ENCODE measurements at regions not wholly inside any gene's neighbourhood (a gene's known extent, or its start where the extent isn't known, plus 50 kb on each side); places are given as distances from the start of the nearest gene placed in this dataset.

DNA sequence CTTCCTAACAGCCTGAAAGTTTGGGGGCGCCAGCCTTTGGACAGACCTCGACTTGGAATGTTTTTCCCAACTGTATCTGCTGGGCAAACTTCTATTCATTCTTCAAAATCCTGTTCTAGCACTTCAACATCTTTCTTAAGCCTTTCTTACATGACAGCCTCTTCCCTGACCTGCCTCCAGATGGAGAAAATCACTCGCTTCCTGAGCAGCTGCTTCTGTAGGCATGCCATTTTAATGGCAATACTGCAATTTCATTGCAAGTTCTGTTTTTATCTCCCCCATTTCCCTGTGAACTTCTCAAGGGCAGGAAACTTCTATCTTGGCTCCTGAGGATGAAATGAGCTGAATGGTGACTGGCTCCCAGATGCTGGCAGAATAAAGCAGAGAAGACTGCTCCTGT is 128.8 kb upstream of the ASIC2 start:
- intact Hi-C loops (cut with micrococcal nuclease), result no loop called here
- H3K4me1 Mint-ChIP-seq (ENCODE audit: low read depth), result no peaks in the 10 kb centered on the region
- no peak overlapping the region for H3K4me3 Mint-ChIP-seq
- peaks cover 4% of the 10 kb centered on the region for H3K9me3 Mint-ChIP-seq
- H3K27ac Mint-ChIP-seq, result no peak overlapping the region
- no peaks in the 10 kb centered on the region for H3K36me3 Mint-ChIP-seq
- H3K27me3 Mint-ChIP-seq, result peaks cover 9% of the 10 kb centered on the region
- ChIA-PET POLR2A (no interaction called here), CTCF (no interaction called here)
- DNase-seq, result no peak

DNA sequence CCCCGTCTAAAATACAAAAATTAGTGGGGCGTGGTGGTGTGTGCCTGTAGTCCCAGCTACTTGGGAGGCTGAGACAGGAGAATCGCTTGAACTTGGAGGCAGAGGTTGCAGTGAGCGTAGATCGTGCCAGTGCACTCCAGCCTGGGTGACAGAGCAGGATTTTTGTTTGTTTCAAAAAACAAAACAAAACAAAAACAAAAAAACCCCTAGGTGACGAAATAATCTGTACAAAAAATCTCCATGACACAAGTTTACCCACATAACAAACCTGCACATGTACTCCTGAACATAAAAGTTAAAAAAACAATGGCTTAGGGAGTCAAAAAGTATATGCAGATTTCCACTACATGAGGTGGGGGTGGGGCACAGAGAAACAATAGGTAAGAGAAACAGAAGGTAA is 140.5 kb upstream of the ASIC2 start:
- POLR2A ChIA-PET, result no interaction called here
- H3K4me3 Mint-ChIP-seq, result no peak overlapping the region
- no peak for DNase-seq
- no peaks in the 10 kb centered on the region for H3K36me3 Mint-ChIP-seq
- no peaks in the 10 kb centered on the region for H3K4me1 Mint-ChIP-seq (ENCODE audit: low read depth)
- peaks cover 5% of the 10 kb centered on the region for H3K27me3 Mint-ChIP-seq
- CTCF ChIA-PET, result no interaction called here
- H3K27ac Mint-ChIP-seq, result no peak overlapping the region
- intact Hi-C loops (cut with micrococcal nuclease), result no loop called here
- H3K9me3 Mint-ChIP-seq, result no peaks in the 10 kb centered on the region

DNA sequence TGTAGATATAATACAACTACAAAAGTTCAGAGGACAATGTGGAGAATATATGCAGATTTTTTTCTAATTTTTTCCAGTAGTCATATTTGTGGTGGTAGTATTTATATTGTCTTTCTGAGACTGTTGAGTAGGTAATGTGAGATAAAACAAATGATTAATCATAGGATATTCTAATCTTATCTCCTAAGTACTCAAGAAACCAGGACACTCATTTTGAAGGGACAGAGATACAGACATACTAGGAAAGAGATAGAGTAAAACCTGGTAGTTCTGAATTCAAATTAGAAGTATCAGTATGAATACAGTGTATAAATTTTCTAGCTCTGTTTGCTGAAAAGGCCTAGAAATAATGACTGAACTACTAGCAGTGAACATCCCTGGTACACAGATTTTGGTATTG is 141.7 kb upstream of the ASIC2 start:
- ChIA-PET CTCF (no interaction called here), POLR2A (no interaction called here)
- Mint-ChIP-seq H3K9me3 (no peaks in the 10 kb centered on the region), H3K36me3 (no peaks in the 10 kb centered on the region), H3K27me3 (no peaks in the 10 kb centered on the region), H3K27ac (no peak overlapping the region), H3K4me3 (no peak overlapping the region), H3K4me1 (ENCODE audit: low read depth) (no peaks in the 10 kb centered on the region)
- intact Hi-C loops (cut with micrococcal nuclease), result no loop called here
- no peak for DNase-seq

DNA sequence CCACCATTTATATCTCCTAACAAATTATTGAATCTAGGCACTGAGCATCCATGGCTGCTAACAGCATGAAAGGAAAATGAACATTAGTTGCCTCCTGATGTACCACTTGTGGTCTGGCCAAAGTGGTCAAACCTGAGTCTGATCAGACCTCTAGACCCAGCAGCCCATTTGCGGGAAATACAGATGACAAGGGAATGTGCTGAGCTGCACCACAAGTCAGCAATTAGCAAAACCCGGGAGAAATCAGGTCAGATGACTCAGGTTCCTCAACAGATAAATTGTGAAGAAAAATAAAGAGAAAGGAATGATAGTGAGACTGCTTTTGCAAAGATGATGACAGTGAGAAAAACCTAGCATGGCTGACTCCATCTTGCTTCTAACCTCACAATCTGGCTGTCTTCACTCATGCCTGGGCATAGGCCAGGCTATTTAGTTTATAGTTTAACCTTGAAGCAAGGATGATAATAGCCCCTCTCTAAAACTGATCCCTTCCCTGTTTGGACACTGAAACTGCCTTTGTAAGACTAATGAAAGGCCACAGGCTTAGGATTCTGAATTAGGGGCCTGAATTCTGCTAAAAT is 142.7 kb upstream of the ASIC2 start:
- Mint-ChIP-seq H3K4me1 (ENCODE audit: low read depth) (no peaks in the 10 kb centered on the region), H3K27me3 (no peaks in the 10 kb centered on the region), H3K9me3 (no peaks in the 10 kb centered on the region), H3K27ac (no peak overlapping the region), H3K4me3 (no peak overlapping the region), H3K36me3 (no peaks in the 10 kb centered on the region)
- ChIA-PET POLR2A (no interaction called here), CTCF (no interaction called here)
- no peak for DNase-seq
- intact Hi-C loops (cut with micrococcal nuclease), result no loop called here

DNA sequence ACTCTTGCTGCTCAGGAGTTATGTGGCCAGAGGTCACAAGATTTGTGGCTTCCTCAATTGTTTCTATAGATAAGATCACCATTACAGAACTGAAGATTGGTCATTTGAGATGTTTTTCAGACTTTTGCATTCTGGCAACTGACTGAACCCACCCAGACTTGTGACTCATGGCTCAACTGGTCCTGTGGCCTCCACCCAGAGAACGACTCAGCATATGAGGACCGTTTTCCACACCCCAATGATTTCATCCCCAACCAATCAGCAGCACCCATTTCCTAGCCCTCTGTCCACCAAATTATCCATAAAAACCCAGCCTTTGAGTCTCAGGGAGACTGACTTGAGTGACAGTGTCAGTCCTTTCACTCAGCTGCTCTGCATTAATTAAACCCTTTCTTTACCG is 143.2 kb upstream of the ASIC2 start:
- Mint-ChIP-seq H3K27me3 (no peaks in the 10 kb centered on the region), H3K27ac (no peak overlapping the region), H3K4me1 (ENCODE audit: low read depth) (no peaks in the 10 kb centered on the region), H3K9me3 (no peaks in the 10 kb centered on the region), H3K36me3 (no peaks in the 10 kb centered on the region), H3K4me3 (no peak overlapping the region)
- intact Hi-C loops (cut with micrococcal nuclease), result no loop called here
- no peak for DNase-seq
- ChIA-PET CTCF (no interaction called here), POLR2A (no interaction called here)

DNA sequence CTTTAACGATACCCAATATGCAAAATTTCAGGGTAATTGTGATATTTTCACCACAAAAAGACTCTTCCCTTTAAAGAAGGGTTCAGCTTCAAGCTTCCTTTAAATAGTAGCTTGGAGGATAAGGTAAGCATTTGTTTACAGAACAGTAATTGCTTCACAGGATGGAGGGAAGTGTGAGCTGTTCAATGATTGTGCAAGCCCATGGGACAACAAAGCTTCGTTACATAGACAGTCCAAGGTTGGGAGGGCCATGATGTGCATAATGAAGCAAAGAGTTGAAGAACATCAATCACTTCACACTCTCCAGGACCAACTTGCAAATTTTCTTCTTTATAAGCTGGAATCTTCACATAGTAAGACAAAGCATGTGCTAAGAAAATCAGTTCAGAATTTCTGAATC is 145.0 kb upstream of the ASIC2 start:
- Mint-ChIP-seq H3K4me1 (ENCODE audit: low read depth) (no peaks in the 10 kb centered on the region), H3K9me3 (peaks cover 5% of the 10 kb centered on the region), H3K27ac (no peak overlapping the region), H3K36me3 (no peaks in the 10 kb centered on the region), H3K27me3 (peaks cover 1% of the 10 kb centered on the region), H3K4me3 (no peak overlapping the region)
- ChIA-PET POLR2A (no interaction called here), CTCF (no interaction called here)
- DNase-seq, result no peak
- intact Hi-C loops (cut with micrococcal nuclease), result no loop called here

DNA sequence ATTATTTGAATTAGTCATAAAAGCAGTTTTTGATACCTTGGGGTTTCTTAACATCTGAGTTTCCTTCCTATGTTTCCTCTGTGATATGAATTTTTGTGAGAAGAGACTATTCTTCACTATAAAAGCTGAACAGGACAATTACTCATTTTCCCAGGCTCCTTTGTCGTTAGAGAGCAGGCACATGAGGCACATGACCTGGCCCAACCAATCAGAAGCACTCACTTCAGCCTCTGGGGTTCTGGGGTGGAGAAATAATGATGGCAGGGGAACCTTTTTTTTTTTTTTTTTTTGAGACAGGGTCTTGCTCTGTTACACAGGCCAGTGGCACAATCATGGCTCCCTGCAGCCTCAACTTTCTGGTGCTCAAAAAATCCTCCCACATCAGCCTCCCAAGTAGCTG is 145.5 kb upstream of the ASIC2 start:
- Mint-ChIP-seq H3K9me3 (peaks cover 5% of the 10 kb centered on the region), H3K27ac (no peak overlapping the region), H3K4me3 (no peak overlapping the region), H3K36me3 (no peaks in the 10 kb centered on the region), H3K4me1 (ENCODE audit: low read depth) (no peaks in the 10 kb centered on the region), H3K27me3 (peaks cover 2% of the 10 kb centered on the region)
- DNase-seq, result no peak
- intact Hi-C loops (cut with micrococcal nuclease), result no loop called here
- CTCF ChIA-PET, result no interaction called here
- POLR2A ChIA-PET, result no interaction called here

DNA sequence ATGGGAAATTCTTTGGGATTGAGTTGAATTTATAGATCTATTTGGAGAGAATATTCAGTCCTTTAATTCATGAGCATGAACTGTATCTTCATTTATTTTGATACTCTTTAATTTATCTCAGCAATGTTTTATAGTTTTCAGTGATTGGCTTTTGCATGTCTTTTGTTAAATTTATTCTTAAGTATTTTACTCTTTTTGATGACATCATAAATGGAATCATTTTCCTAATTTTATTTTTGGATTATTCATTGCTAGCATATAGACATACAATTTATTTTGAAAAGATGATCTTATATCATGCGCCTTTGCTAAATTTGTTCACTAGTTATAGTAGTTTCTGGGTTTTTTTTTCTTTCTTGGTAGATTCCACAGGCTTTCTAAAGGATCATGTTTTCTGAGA is 149.2 kb upstream of the ASIC2 start:
- Mint-ChIP-seq H3K4me1 (ENCODE audit: low read depth) (no peaks in the 10 kb centered on the region), H3K4me3 (no peak overlapping the region), H3K9me3 (peaks cover 7% of the 10 kb centered on the region), H3K27me3 (peaks cover 4% of the 10 kb centered on the region), H3K27ac (no peak overlapping the region), H3K36me3 (no peaks in the 10 kb centered on the region)
- no peak for DNase-seq
- CTCF ChIA-PET, result no interaction called here
- intact Hi-C loops (cut with micrococcal nuclease), result no loop called here
- POLR2A ChIA-PET, result no interaction called here

DNA sequence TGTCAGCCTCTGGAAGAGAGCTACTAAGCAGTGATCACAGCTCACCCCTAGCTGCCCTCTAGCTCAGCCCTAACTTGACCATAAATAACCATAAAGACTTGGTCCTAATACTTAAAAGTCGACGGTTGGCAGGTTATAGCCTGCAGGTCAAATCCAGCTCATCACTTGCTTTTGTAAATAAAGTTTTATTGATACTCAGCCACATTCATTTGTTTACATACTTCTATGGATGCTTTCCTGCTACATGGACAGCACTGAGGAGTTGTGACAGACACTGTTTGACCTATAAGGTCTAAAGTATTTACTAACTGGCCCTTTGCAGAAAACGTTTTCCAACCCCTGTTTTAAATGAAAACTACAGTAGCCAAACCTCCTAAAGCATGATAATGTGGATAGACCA is 151.6 kb upstream of the ASIC2 start:
- no peak for DNase-seq
- peaks cover 4% of the 10 kb centered on the region for H3K27me3 Mint-ChIP-seq
- intact Hi-C loops (cut with micrococcal nuclease), result no loop called here
- no peaks in the 10 kb centered on the region for H3K36me3 Mint-ChIP-seq
- CTCF ChIA-PET, result no interaction called here
- no peaks in the 10 kb centered on the region for H3K4me1 Mint-ChIP-seq (ENCODE audit: low read depth)
- POLR2A ChIA-PET, result no interaction called here
- H3K9me3 Mint-ChIP-seq, result peaks cover 10% of the 10 kb centered on the region
- no peak overlapping the region for H3K4me3 Mint-ChIP-seq
- no peak overlapping the region for H3K27ac Mint-ChIP-seq

DNA sequence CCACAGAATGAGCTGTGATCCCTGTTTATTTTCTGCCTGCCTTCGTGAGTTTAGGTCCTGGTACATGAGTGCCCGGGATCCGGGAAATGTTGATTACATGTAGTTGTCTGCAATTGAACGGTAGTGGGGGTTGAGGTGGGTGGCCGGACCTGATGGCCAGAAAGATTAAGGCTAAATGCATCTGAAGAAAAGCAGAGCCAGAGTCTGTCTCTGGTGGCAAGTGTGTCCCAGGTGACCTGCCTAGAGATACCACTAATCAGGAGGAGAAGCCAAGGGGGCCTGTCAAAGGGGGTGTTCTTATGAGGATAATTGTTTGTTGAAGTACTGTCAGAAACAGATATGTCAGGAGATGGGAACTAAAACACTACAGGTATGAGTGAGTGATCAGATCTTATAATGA is 154.0 kb upstream of the ASIC2 start:
- Mint-ChIP-seq H3K9me3 (peaks cover 10% of the 10 kb centered on the region), H3K4me1 (ENCODE audit: low read depth) (no peaks in the 10 kb centered on the region), H3K4me3 (no peak overlapping the region), H3K36me3 (no peaks in the 10 kb centered on the region), H3K27me3 (peaks cover 4% of the 10 kb centered on the region), H3K27ac (no peak overlapping the region)
- intact Hi-C loops (cut with micrococcal nuclease), result no loop called here
- DNase-seq, result no peak
- CTCF ChIA-PET, result no interaction called here
- POLR2A ChIA-PET, result no interaction called here

DNA sequence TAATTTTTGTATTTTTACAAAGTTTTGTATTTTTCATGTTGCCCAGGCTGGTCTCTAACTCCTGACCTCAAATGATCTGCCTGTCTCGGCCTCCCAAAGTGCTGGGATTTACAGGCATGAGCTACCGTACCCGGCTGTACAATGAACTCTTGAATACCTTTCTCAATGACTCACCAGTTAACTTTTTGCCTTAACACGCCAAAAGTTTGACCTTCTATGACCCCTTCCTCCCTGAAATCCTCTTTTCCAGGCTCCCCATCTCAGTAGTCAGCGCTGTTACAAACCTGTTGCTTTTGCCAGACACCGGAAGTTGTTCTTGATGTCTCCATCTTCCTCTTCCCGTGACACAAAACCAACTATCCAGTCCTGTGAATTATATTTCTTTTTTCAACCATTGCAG is 158.1 kb upstream of the ASIC2 start:
- POLR2A ChIA-PET, result no interaction called here
- intact Hi-C loops (cut with micrococcal nuclease), result no loop called here
- Mint-ChIP-seq H3K27me3 (peaks cover 2% of the 10 kb centered on the region), H3K4me1 (ENCODE audit: low read depth) (no peaks in the 10 kb centered on the region), H3K4me3 (no peak overlapping the region), H3K9me3 (peaks cover 3% of the 10 kb centered on the region), H3K27ac (no peak overlapping the region), H3K36me3 (no peaks in the 10 kb centered on the region)
- DNase-seq, result no peak
- CTCF ChIA-PET, result no interaction called here

DNA sequence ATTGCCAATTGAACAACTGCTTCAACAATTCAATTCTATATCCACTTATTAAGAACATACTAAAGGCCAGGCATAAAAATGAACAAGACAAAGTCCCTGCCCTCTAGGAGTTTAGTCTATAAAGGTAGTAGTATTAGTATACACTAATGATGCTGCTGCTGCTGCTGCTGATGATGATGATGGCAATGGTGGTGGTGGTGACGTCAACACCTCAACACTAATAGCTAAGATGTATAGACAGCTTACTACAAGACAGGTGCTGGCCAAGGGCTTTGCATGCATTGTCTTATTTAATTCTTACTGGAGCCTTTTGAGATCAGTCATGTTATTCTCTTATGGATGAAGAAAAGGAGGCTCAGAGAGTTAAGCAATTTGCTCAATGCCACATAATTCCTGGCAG is 164.4 kb upstream of the ASIC2 start:
- Mint-ChIP-seq H3K27ac (no peak overlapping the region), H3K4me3 (no peak overlapping the region), H3K9me3 (no peaks in the 10 kb centered on the region), H3K4me1 (ENCODE audit: low read depth) (no peaks in the 10 kb centered on the region), H3K36me3 (no peaks in the 10 kb centered on the region), H3K27me3 (peaks cover 11% of the 10 kb centered on the region)
- intact Hi-C loops (cut with micrococcal nuclease), result no loop called here
- ChIA-PET CTCF (no interaction called here), POLR2A (no interaction called here)
- no peak for DNase-seq

DNA sequence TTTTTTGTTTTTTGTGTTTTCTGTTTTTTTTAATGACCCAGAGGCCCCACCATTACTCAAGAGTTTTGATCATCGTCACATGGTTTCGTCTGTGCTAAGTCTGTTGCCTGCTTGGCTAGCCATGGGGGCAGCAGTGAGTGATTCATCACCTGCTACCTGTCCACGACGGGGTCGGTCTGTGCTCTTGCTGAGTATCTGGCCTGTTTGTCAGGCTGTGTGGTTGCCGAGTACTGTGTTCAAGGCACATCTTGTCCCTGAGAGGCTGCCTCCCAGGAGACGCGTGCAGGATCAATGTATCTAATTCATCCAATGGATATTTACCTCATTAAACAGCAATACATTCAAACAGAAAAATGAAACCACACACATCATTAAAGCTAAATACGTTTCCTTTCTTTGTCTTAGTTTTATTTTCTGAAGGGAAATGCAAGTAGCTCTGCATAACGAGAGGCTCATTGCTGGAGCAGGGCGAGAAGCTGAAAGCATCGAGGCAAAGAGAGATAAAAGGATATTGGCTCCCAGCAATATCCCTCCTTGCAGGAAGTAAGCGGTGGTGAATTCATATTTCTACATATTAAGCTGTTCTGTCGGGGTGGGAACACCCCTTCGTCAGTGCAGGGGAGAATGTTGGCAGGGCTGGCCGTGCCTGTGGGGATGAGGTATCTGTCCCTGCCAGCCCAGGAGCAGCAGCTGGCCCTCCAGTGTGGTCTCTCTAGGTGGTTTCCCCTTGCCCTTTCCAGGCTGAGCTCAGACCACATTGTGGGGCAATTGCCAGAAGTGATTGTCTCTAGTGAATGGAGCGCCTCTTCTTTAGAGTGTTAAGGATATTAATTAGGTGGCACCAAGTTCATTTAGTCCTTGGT is 166.2 kb upstream of the ASIC2 start:
- no peaks in the 10 kb centered on the region for H3K36me3 Mint-ChIP-seq
- no peaks in the 10 kb centered on the region for H3K9me3 Mint-ChIP-seq
- H3K27ac Mint-ChIP-seq, result no peak overlapping the region
- H3K4me1 Mint-ChIP-seq (ENCODE audit: low read depth), result no peaks in the 10 kb centered on the region
- ChIA-PET CTCF (no interaction called here), POLR2A (no interaction called here)
- H3K27me3 Mint-ChIP-seq, result peaks cover 13% of the 10 kb centered on the region
- DNase-seq, result no peak
- H3K4me3 Mint-ChIP-seq, result no peak overlapping the region
- intact Hi-C loops (cut with micrococcal nuclease), result no loop called here

Data from activated CD4-positive, alpha-beta memory T cell treated with anti-CD3 and anti-CD28 coated beads for 36 hours (primary cell).